HEK293T (cell line): ENCODE measurements at regions not wholly inside any gene's neighbourhood (a gene's known extent, or its start where the extent isn't known, plus 50 kb on each side); places are given as distances from the start of the nearest gene placed in this dataset.

Source experiments
- ARNT ChIP-seq: fragments of 450-650 bp; IDR thresholded peaks from 2 replicates; pipeline ENCODE4 v1.6.1; 2017; ENCODE audit warnings: mild to moderate bottlenecking
- CTBP1 ChIP-seq: fragments of 450-650 bp; IDR thresholded peaks from 2 replicates; pipeline ENCODE4 v1.6.1; 2016; ENCODE audit warnings: borderline replicate concordance
- ELF4 ChIP-seq: fragments of 450-650 bp; IDR thresholded peaks from 2 replicates; pipeline ENCODE4 v1.6.1; 2017; ENCODE audit warnings: antibody characterized with exemption
- FOXA1 ChIP-seq: fragments of 450-650 bp; IDR thresholded peaks from 2 replicates; pipeline ENCODE4 v1.6.1; 2016; ENCODE audit warnings: mild to moderate bottlenecking
- FOXM1 ChIP-seq: fragments of 450-650 bp; IDR thresholded peaks from 2 replicates; pipeline ENCODE4 v1.6.1; 2017; ENCODE audit warnings: mild to moderate bottlenecking, borderline replicate concordance
- NFRKB ChIP-seq: fragments of 450-650 bp; IDR thresholded peaks from 2 replicates; pipeline ENCODE4 v1.6.1; 2016; ENCODE audit warnings: mild to moderate bottlenecking, moderate library complexity
- SP1 ChIP-seq: fragments of 450-650 bp; IDR thresholded peaks from 2 replicates; pipeline ENCODE4 v1.6.1; 2017
- SUZ12 ChIP-seq: fragments of 450-650 bp; IDR thresholded peaks from 2 replicates; pipeline ENCODE4 v1.6.1; 2016; ENCODE audit warnings: mild to moderate bottlenecking
- TARDBP ChIP-seq: fragments of 450-650 bp; IDR thresholded peaks from 2 replicates; pipeline ENCODE4 v1.6.1; 2016
- TF ChIP-seq, protein P1 (sequence below): fragments of 450-650 bp; IDR thresholded peaks from 2 replicates; pipeline ENCODE4 v1.6.1; 2016

DNA sequence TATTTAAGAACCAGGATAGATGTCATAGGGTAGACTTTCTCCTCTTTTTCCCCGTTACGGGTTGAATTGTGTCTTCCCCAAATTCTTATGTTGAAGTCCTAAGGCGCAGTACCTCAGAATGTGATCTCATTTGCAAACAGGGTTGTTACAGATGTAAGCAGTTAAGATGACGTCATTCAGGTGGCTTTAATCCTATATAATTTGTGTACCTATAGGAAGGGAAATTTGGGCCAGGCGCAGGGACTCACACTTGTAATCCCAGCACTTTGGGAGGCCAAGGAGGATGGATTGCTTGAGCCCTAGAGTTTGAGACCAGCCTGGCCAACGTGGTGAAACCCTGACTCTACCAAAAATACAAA lies 99.5 kb upstream of the DHX40 start:
- TF ChIP-seq, protein P1, sequence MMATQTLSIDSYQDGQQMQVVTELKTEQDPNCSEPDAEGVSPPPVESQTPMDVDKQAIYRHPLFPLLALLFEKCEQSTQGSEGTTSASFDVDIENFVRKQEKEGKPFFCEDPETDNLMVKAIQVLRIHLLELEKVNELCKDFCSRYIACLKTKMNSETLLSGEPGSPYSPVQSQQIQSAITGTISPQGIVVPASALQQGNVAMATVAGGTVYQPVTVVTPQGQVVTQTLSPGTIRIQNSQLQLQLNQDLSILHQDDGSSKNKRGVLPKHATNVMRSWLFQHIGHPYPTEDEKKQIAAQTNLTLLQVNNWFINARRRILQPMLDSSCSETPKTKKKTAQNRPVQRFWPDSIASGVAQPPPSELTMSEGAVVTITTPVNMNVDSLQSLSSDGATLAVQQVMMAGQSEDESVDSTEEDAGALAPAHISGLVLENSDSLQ, result no peak
- TF ChIP-seq FOXM1 (no peak), SP1 (no peak), TARDBP (no peak), ELF4 (no peak), SUZ12 (no peak), ARNT (no peak), FOXA1 (no peak), NFRKB (no peak), CTBP1 (no peak)
